OCI-LY1 (cell line): ENCODE measurements at regions not wholly inside any gene's neighbourhood (a gene's known extent, or its start where the extent isn't known, plus 50 kb on each side); places are given as distances from the start of the nearest gene placed in this dataset.

Experiments used
- EZH2 ChIP-seq: fragments of 200-600 bp; sonication (generic), shearing (Covaris generic); IDR thresholded peaks from 2 replicates; pipeline ENCODE4 v1.8.0; 2017; ENCODE audit warnings: borderline replicate concordance, mixed run types, mild to moderate bottlenecking, antibody characterized with exemption, low read length, moderate library complexity, mixed read lengths
- TF ChIP-seq, protein P1 (sequence below): fragments of 200-600 bp; sonication (generic), shearing (Covaris generic); IDR thresholded peaks from 2 replicates; pipeline ENCODE4 v1.5.1; 2017; ENCODE audit warnings: mild to moderate bottlenecking, antibody characterized with exemption, low read length, moderate library complexity, mixed read lengths

DNA sequence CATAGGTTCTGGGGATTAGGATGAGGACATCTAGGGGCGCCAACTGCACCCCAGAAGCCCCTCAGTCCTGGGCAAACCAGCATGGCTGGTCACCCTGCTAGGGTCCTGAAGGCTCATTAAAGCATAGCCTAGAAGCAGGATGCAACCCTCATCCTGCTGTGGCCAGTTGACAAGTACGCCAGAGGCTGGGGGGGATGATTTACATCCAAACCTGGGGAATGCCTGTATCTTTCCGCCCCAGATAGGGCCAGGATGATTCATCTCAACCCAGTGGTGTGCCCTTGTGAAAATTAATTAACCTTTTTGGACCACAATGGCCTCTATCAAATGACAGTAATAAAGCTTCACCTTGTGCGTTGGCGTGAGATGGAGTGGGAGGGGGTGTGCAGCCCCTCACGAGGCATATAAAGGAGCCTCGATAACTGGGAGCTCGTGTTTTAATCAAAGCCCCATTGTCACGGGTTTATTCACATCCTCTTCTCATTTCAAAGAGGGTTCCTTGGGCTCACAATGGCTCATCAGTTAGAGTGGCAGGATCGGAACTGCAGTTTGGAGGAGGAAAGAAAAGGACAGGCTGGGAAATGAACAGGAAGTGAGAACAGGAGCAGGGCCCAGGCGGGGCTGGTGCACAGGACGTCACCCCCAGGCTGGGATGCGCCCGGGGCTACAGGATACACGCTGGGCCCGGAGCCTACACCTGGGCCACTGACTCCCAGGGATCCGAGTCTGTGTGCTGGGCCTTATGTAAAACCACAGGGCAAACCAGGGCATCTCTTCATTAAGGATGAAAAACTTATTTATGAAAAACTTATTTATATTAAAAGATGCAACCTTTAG is 121.8 kb upstream of the PHACTR3 start:
- TF ChIP-seq, protein P1, sequence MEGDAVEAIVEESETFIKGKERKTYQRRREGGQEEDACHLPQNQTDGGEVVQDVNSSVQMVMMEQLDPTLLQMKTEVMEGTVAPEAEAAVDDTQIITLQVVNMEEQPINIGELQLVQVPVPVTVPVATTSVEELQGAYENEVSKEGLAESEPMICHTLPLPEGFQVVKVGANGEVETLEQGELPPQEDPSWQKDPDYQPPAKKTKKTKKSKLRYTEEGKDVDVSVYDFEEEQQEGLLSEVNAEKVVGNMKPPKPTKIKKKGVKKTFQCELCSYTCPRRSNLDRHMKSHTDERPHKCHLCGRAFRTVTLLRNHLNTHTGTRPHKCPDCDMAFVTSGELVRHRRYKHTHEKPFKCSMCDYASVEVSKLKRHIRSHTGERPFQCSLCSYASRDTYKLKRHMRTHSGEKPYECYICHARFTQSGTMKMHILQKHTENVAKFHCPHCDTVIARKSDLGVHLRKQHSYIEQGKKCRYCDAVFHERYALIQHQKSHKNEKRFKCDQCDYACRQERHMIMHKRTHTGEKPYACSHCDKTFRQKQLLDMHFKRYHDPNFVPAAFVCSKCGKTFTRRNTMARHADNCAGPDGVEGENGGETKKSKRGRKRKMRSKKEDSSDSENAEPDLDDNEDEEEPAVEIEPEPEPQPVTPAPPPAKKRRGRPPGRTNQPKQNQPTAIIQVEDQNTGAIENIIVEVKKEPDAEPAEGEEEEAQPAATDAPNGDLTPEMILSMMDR: no peak
- TF ChIP-seq EZH2: no peak
